ENCODE measurements at regions not wholly inside any gene's neighbourhood (a gene's known extent, or its start where the extent isn't known, plus 50 kb on each side); places are given as distances from the start of the nearest gene placed in this dataset.

DNA sequence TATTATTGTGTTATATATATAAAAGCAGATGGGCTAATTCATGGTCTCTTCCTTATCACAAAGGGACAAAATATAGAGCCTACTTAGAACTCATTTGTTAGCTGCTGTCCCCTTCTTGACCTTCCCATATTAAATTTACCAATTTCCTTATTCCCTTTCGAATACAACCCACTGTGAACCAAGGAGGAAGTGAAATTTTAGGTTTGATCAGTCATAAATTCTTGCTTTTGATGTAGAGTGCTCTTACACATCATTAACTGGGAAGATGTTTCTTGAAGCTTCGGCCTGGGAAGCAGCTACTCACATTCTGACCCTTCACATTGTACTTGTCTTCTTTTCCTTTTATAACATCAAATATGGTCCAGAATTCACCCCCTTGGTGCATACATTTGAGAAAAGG is 579.0 kb downstream of the LRFN5 start (continued):
- TF ChIP-seq, protein P1, sequence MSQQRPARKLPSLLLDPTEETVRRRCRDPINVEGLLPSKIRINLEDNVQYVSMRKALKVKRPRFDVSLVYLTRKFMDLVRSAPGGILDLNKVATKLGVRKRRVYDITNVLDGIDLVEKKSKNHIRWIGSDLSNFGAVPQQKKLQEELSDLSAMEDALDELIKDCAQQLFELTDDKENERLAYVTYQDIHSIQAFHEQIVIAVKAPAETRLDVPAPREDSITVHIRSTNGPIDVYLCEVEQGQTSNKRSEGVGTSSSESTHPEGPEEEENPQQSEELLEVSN (IDR thresholded peaks at IDR 0.05; ENCODE audit: borderline replicate concordance, low read depth): no peak

DNA sequence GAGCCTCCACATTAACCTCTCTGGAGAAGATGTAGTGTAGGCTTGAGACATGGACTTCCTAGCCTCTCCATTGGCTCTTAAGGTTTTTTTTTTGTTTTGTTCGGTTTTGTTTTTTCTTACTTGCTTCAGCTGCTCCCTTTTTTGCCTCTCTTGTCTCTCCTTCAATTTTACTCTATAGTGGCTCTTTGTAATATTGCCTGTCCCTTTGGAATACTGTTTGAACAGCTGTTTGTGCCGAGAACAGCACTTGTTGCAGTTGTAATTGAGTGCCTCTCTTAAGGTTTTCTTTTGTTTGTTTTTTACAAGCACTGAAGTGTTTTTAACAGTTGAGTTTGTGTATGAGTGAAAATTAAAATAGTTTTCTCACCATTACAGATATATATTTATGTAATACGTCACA is 567.7 kb downstream of the LRFN5 start:
- ChIA-PET CTCF (interaction anchor here (0.6 kb wide), 1 partner anchor 13 kb away, joined by 3 read pairs; no protein-coding TSS in a partner anchor), POLR2A (no interaction called here)
- 65% methylated on average over 3 of the region's 3 CpGs for WGBS (ENCODE audit: missing lambda C conversion rate)
- no peak for ATAC-seq
- no peak for DNase-seq (ENCODE audit: low read depth in 1 of 2, low spot score in 1 of 2)
- Histone ChIP-seq H3K9me3 (no peaks in the 10 kb centered on the region; the same call in 2 of the 3 replicates), H3K4me1 (no peaks in the 10 kb centered on the region), H3K27ac (no peak overlapping the region), H3K4me2 (no peak overlapping the region), H3K4me3 (no peak overlapping the region)
- FAIRE-seq: no peak
- no peak for TF ChIP-seq TP53 (CRISPR knock-in tag; IDR thresholded peaks at IDR 0.05)
- TF ChIP-seq, protein P2, sequence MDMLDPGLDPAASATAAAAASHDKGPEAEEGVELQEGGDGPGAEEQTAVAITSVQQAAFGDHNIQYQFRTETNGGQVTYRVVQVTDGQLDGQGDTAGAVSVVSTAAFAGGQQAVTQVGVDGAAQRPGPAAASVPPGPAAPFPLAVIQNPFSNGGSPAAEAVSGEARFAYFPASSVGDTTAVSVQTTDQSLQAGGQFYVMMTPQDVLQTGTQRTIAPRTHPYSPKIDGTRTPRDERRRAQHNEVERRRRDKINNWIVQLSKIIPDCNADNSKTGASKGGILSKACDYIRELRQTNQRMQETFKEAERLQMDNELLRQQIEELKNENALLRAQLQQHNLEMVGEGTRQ (IDR thresholded peaks at IDR 0.05): no peak
- TF ChIP-seq KDM5A (IDR thresholded peaks at IDR 0.05): no peak
- no peak for TF ChIP-seq HOXA7 (CRISPR knock-in tag; IDR thresholded peaks at IDR 0.05)
- no peak for TF ChIP-seq NPAS2 (CRISPR knock-in tag; IDR thresholded peaks at IDR 0.05; ENCODE audit: borderline replicate concordance)
- no peak for TF ChIP-seq POLR2AphosphoS2 (conservative IDR thresholded peaks at IDR 0.05; ENCODE audit: low read length)
- TF ChIP-seq, protein P3, sequence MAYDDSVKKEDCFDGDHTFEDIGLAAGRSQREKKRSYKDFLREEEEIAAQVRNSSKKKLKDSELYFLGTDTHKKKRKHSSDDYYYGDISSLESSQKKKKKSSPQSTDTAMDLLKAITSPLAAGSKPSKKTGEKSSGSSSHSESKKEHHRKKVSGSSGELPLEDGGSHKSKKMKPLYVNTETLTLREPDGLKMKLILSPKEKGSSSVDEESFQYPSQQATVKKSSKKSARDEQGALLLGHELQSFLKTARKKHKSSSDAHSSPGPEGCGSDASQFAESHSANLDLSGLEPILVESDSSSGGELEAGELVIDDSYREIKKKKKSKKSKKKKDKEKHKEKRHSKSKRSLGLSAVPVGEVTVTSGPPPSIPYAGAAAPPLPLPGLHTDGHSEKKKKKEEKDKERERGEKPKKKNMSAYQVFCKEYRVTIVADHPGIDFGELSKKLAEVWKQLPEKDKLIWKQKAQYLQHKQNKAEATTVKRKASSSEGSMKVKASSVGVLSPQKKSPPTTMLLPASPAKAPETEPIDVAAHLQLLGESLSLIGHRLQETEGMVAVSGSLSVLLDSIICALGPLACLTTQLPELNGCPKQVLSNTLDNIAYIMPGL (CRISPR knock-in tag; IDR thresholded peaks at IDR 0.05; ENCODE audit: borderline replicate concordance): no peak
- no peak for TF ChIP-seq CEBPB (IDR thresholded peaks at IDR 0.05)
- TF ChIP-seq EHMT2 (IDR thresholded peaks at IDR 0.05; ENCODE audit: low read depth): no peak
- no peak for TF ChIP-seq GATA3 (IDR thresholded peaks at IDR 0.05; ENCODE audit: borderline replicate concordance)
- no peak for TF ChIP-seq ESRRA (IDR thresholded peaks at IDR 0.05; ENCODE audit: borderline replicate concordance, low read length)
- TF ChIP-seq MYC (IDR thresholded peaks at IDR 0.05; ENCODE audit: borderline replicate concordance, low read length): no peak
- TF ChIP-seq PHF8 (IDR thresholded peaks at IDR 0.05; ENCODE audit: borderline replicate concordance, low read depth): no peak
- no peak for TF ChIP-seq BHLHE40 (IDR thresholded peaks at IDR 0.05; ENCODE audit: low read depth, low read length)

DNA sequence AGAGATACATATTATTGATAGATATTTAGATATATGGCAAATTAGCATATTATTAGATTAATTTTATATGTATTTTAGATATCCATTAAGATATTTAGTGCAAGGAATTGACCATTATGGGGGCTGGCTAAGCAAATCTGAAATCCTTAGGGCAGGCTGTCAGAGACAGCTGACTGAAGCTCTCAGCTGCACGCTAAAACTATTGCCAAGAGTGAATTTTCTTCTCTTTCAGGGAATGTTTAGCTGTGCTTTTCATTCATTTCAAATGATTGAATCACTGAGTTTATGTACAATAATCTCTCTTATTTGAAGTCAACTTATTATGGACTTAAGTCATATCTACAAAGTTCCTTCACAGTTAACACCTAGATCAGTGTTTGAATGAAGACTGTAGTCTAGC is 566.5 kb downstream of the LRFN5 start:
- ChIA-PET POLR2A (no interaction called here), CTCF (no interaction called here)
- H3K4me1 ChIP-seq: no peaks in the 10 kb centered on the region
- TF ChIP-seq CBX2 (IDR thresholded peaks at IDR 0.05; ENCODE audit: borderline replicate concordance, low read depth) (no peak), ZSCAN20 (CRISPR knock-in tag; IDR thresholded peaks at IDR 0.05) (no peak), POLR2A (IDR thresholded peaks at IDR 0.05; ENCODE audit: low read length) (no peak), TFCP2L1 (CRISPR knock-in tag; IDR thresholded peaks at IDR 0.05) (no peak), NFE2L2 (conservative IDR thresholded peaks at IDR 0.05; ENCODE audit: low read length) (no peak), RFX5 (IDR thresholded peaks at IDR 0.05) (no peak)
- TF ChIP-seq, protein P4, sequence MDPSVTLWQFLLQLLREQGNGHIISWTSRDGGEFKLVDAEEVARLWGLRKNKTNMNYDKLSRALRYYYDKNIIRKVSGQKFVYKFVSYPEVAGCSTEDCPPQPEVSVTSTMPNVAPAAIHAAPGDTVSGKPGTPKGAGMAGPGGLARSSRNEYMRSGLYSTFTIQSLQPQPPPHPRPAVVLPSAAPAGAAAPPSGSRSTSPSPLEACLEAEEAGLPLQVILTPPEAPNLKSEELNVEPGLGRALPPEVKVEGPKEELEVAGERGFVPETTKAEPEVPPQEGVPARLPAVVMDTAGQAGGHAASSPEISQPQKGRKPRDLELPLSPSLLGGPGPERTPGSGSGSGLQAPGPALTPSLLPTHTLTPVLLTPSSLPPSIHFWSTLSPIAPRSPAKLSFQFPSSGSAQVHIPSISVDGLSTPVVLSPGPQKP (IDR thresholded peaks at IDR 0.05; ENCODE audit: low read depth, low read length): no peak
- no peak overlapping the region for H3K4me2 ChIP-seq
- no peak for DNase-seq (ENCODE audit: low read depth in 1 of 2, low spot score in 1 of 2)
- no peak for ATAC-seq
- no peak overlapping the region for H3K4me3 ChIP-seq
- 78% methylated on average over 1 of the region's 1 CpG for WGBS (ENCODE audit: missing lambda C conversion rate)
- no peak overlapping the region for H3K27ac ChIP-seq
- FAIRE-seq: no peak
- H3K9me3 ChIP-seq: no peaks in the 10 kb centered on the region; the same call in 2 of the 3 replicates
